Stimulated activated CD4-positive, alpha-beta T cell treated with anti-CD3 and anti-CD28 coated beads, Interleukin-12 subunit alpha, Interleukin-12 subunit beta, amount 100 ng/mL, for 4 hours (primary cell): ENCODE measurements at regions not wholly inside any gene's neighbourhood (a gene's known extent, or its start where the extent isn't known, plus 50 kb on each side); places are given as distances from the start of the nearest gene placed in this dataset.

Experiments used
- DNase-seq: peaks from one replicate; pipeline ENCODE4 v3.0.0-alpha.2; 2020

GRCh38 chrX:20861113-20861512, 513.1 kb upstream of the CNKSR2 start:
- no peak for DNase-seq

- no peak for DNase-seq
Measured at GRCh38 chrX:20857746-20858145, 516.5 kb upstream of the CNKSR2 start.

DNA sequence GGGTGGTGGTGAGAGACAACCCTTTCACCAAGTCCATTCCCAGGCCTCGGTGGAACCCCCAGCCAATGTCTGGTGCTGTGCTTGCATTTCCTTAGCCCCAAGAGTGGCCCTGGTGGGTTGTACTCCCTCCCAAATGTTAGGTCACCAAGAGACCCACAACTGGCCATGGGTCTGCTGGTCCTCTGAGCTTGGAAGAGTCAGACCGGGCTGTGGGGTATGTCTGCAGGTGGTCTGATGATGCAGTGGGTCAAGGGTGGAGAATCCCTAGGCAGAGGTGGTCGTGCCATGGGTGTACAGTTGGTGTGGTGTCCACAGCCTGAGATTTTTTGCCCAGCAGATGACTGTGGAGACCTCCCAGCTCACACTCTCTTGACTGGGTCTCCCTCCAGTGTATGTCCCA, 535.7 kb upstream of the CNKSR2 start:
- no peak for DNase-seq

- no peak for DNase-seq
Measured at GRCh38 chrX:20829665-20830491, 544.3 kb upstream of the CNKSR2 start.

- DNase-seq: no peak
Measured at GRCh38 chrX:20825984-20826383, 548.2 kb upstream of the CNKSR2 start.

GRCh38 chrX:20803971-20804370, 537.3 kb upstream of the RPS6KA3 start:
- no peak for DNase-seq

DNA sequence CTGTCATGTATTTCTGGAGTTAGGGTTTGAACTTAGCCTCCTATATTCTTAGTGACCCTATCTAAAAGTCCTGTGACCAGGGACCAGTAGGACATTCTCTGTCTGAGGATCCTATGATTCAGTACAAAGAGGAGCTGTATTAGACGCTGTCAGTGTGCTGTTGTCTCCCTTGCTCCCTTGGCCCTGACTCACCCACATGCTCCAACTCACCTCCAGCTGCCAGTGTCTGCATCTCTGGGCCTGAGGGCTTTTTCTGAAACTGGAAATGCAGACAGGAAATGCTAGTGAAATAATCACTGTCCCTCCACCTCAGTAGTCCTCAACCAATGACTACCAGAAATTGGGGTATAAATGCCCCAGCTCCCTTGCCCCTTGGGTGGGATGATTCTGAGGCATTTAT, 535.3 kb upstream of the RPS6KA3 start:
- no peak for DNase-seq

GRCh38 chrX:20796450-20796849, 529.7 kb upstream of the RPS6KA3 start:
- DNase-seq: no peak

DNA sequence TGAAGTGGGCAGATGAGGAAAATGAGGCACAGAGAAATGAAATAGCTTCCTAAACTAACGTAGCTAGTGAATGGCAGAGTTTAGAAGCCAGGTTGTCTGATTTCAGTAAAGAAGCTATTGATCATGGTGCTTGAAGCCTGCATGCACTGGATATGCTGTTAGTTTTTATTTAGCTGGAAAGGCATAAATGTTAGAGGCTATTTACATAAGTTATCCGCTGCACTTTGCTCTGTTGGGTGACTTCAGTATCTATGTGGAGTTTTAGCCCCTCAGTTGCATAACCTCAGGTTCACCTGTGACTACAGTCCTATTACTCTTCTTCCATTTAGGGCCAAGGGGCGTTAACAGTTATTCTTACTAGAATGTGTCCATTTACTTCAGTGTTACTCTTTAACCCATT, 522.4 kb upstream of the RPS6KA3 start:
- no peak for DNase-seq

DNA sequence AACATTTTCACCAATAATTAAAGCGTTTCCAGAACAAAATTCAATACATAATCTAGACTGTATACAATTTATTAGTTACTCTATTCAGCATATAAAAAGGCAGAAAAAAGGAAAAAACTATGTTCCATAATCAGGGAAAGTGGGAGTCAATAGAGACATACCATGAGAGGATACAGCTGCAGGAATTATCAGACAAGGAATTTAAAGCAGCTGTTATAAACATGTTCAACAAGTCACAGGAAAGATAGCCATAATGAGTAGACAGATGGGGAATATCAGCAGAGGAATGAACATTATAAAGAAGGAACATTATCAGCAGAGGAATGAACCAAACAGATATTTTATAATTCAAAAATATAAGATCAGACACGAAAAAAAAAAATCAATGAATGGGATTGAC, 500.6 kb upstream of the RPS6KA3 start:
- no peak for DNase-seq

DNA sequence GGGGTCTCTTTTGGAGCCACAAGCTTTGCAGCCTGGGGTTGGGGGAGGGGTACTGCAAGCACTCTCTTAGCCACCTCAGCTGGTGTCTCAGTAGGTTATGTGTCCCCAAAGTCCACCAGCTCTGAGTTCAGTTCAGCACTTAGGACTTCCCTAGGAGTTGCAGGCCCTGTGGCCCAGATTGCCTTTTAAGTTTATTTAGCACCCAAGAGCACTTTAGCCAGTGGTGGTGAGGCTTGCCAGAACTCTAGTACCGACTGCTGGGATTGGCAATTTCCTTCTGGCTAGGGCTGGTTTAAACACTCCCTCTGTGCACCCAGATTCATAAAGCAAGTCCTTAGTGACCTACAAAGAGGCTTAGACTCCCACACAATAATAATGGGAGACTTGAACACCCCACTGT, 489.9 kb upstream of the RPS6KA3 start:
- DNase-seq: no peak

DNA sequence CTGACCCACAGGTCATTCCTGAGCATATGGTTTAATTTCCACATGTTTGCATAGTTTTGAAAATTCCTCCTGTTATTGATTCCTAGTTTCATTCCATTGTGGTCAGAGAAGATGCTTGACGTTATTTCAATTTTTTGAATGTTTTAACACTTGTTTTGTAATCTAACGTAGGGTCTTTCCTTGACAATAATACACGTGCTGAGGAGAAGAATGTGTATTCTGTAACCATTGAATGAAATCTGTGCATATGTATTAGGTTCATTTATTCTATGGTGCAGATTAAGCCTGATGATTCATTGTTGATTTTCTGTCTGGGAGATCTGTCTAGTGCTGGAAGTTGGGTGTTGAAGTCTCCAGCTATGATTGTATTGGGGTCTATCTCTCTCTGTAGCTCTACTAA, 486.4 kb upstream of the RPS6KA3 start:
- DNase-seq: no peak

DNA sequence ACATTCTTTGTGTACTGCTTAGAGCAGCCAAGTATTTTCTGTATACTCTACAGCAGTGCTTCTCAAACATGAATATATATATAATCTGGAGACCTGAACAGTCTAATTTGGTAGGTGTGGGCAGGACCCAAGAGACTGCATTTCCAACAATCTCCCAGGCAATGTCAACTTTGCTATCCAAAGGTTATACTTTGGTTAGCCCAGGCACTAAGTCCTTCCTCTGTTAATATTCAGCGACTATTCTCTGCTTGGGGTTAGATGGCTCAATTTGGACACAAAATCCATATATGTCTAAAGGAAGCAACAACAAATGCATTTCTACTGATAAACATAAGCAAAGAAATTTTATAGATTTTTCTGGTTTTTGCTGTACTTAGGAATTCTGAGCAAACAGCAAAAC, 480.0 kb upstream of the RPS6KA3 start:
- DNase-seq: no peak

GRCh38 chrX:20743046-20743445, 476.3 kb upstream of the RPS6KA3 start:
- no peak for DNase-seq

DNA sequence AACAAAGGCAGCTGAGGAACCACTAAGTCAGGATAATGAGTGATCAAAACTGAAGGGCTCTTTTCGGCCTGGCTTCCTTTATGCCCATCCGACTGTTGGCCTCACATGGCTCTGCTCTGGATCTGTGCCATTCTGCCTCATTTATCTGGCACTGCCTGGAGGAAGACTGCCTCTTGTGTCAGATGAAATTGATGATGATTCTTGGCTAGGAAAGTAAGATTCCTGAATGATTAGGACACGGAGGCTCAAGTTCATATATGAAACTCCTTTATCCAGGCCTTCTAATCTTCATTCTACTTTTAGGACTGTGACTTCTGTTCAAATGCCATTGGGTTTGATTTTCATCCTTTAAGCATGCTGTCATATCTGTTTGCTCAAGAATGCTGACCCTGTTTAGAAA, 475.4 kb upstream of the RPS6KA3 start:
- DNase-seq: no peak

GRCh38 chrX:20740443-20740842, 473.7 kb upstream of the RPS6KA3 start:
- DNase-seq: no peak

DNA sequence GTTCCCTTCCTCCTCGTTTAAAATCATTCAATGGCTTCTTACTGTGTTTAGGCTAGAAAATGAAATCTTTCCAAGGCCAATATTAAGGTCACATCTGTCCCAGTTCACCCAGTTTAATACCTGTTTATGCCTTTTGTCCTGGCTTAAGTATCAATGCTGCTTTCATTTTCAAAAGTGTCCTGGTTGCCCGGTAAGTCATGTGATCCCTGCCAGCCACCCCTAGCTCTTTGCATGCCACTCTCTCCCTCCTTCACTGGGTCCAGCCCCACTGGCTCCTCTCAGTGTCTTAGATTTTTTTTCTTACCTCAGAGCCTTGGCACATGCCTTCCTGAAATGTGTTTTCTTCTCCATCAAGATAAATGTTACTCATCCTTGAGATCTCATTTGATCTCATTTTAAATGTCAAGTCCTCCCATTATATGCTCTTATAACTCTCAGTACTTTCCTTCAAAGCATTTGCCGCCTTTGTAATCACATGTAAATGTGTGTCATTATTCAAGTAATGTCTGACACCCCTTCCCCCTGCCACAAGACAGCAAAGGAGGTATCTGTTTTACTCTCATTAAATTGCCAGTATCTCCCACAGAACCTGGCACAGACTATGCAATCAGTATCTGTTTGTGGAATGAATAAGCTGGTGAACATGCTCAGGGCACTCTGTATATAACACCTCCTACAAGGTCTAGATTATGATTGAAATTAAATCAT, 472.5 kb upstream of the RPS6KA3 start:
- no peak for DNase-seq

DNA sequence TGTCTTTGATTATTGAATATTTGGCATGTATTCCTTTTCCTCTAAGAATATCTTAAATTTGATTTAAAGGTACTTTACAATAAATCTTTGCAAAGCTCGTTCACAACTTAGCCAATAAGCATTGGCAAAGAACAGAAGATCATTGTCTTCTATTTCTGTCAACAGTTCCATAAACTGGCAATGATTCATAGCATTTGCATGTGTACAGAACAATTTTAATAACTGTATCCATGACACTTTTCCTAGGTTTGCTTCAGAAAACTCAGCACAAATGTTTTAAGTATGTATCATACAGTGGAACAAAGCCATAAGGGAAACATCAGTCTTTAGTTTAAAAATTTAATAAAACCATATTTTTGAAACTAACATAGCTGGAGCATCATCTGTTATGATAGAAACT, 462.7 kb upstream of the RPS6KA3 start:
- DNase-seq: no peak

DNA sequence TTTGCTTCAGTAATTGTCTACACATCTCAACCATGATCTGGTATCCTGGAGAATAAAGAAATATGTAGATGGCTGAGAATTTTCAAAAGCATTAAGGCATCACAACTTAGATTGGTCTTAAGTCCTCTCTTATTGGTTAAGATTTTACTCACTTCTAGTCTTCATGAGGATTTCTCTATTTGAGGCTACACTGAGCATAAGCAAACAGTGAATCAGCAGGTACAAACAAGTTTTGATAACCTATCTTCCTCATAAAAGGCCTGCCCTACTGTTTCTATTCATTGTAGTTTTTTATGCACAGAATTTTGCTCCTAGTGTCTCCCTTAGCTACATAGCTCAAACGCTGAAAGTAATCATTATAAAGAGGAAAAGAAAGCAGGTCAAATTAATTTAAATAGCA, 460.7 kb upstream of the RPS6KA3 start:
- DNase-seq: no peak

DNA sequence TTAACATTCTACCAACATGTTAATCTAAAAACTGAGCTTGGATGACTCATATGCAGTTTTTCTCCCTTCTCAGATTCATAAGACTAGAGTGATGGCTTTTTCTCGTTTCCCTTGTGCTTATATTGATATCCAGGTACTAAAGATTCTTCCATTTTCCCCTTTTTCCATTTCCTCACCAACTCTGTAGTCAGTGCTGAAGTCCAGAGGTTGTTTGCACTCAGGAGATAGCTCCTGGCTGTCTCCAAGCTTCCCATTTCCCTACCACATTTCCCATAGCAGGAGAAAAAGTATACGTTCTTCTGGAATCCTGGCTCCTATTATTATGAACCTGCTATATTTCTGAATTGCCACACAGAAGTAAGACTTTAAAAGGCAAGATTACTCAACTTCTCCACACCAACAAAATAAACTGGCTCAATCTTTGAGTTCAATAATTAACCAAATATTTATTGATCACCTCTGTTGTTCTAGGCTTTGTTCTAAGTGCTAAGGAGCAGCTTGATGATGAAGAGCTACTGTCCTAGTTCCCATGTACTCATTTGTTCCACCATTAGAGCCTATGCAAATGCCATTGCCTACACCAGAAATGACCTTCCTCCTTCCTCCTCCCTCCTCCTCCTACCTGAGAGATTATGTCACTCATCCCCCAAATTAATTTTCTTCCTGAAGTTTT, 454.4 kb upstream of the RPS6KA3 start:
- DNase-seq: no peak

DNA sequence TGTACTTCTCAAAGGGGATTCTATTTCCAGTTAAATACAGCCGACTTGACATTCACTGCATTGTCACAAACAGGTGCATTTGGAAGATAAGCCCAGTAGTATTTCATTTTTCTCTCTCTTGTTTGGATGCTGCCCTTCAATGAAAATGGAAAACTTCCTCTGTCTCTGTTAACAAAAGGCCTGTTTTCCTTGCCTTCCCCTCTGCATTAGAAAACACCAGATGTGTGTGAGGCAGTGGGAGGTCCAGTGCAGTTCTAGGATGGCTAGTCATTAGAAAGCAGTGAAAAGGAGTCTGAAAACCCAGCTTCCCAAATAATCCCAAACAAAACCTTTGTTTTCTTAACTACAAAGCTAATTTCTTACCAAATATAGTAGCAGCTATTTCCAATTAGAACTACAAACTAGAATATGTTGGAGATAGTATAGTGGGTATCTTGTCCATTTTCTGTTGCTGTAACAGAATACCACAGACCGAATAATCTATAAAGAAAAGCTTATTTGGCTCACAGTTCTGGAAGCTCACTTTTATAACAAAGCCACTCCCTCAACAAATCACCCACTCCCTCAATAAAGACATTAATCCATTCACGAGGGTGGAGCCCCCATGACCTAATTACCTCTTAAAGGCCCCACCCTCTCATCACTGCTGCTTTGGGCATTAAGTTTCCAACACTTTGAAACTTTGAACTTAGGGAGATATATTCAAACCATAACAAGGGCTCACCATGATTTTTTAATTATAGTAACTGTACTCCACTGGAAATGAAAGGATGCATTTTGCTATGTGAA, 452.1 kb upstream of the RPS6KA3 start:
- DNase-seq: no peak

- DNase-seq: no peak
Measured at GRCh38 chrX:20715176-20715575, 448.5 kb upstream of the RPS6KA3 start.

- no peak for DNase-seq
Measured at GRCh38 chrX:20712811-20713210, 446.1 kb upstream of the RPS6KA3 start.
